Endothelial cell of umbilical vein (primary cell): ENCODE measurements at regions not wholly inside any gene's neighbourhood (a gene's known extent, or its start where the extent isn't known, plus 50 kb on each side); places are given as distances from the start of the nearest gene placed in this dataset.

Experiments used
- BruUV-seq: library from RNA; stranded (reverse); fragments of 400-500 nt; replicated peaks from 2 replicates; lab custom pipeline; 2021; lab: Mats Ljungman, UMichigan
- CTCF ChIA-PET: fragments of 300-600, 350-600 bp; sonication (Branson Sonifier 250); formaldehyde crosslinking; loops from one replicate; lab custom pipeline; 2021; ENCODE audit warnings: antibody characterized with exemption, inconsistent platforms; lab: Charles Lee
- POLR2A ChIA-PET: fragments of 300-600, 350-600 bp; sonication (Branson Sonifier 250); formaldehyde crosslinking; loops from one replicate; lab custom pipeline; 2021; ENCODE audit warnings: antibody characterized with exemption, inconsistent platforms; lab: Charles Lee
- DNase-seq: peaks from one replicate; pipeline ENCODE4 v3.0.0-alpha.2; 2011; ENCODE audit warnings: low read depth, low spot score
- FAIRE-seq: peaks from 2 replicates; lab custom pipeline; 2011; peaks lifted over from hg19 to GRCh38; lab: Jason Lieb, UNC
- H2AFZ ChIP-seq: 2 replicates; pipeline ENCODE4 v1.6.0; 2012; ENCODE audit warnings: low read depth, low read length, control low read depth, inconsistent platforms
- H3K27ac ChIP-seq: 2 replicates; pipeline ENCODE4 v1.5.1; 2011; ENCODE audit warnings: low read depth, mild to moderate bottlenecking, control low read depth, low read length, moderate library complexity; ENCODE audit not compliant: insufficient read depth
- H3K27me3 ChIP-seq, 2 experiments: 2 replicates each; pipeline versions ENCODE4 v1.6.0 to v1.6.1; 2011; ENCODE audit warnings: low read length in 2 of 2, mixed read lengths in 1 of 2; ENCODE audit not compliant: control insufficient read depth in 2 of 2, insufficient read depth in 2 of 2
- H3K36me3 ChIP-seq, 2 experiments: 2 replicates in 1 of 2; 3 replicates in 1 of 2; pipeline ENCODE4 v1.5.1; 2011; ENCODE audit warnings: low read length in 2 of 2, mild to moderate bottlenecking in 1 of 2, moderate library complexity in 1 of 2; ENCODE audit not compliant: control insufficient read depth in 2 of 2, insufficient read depth in 2 of 2; ENCODE audit errors: extremely low read depth in 1 of 2
- H3K4me1 ChIP-seq: 3 replicates; pipeline ENCODE4 v1.5.1; 2011; ENCODE audit warnings: mild to moderate bottlenecking, low read length; ENCODE audit not compliant: control insufficient read depth, insufficient read depth; ENCODE audit errors: extremely low read depth
- H3K4me2 ChIP-seq: 2 replicates; pipeline ENCODE4 v1.6.1; 2011; ENCODE audit warnings: low read length, control low read depth, mixed read lengths; ENCODE audit not compliant: insufficient read depth
- H3K4me3 ChIP-seq, 3 experiments: fragments of 200-600 bp in 1 of 3; sonication (generic), shearing (Covaris generic) in 1 of 3; replicated peaks in 1 of 3; 2 replicates each; pipeline ENCODE4 v1.5.1; 2011 to 2016; ENCODE audit warnings: control low read depth in 3 of 3, low read length in 3 of 3, mild to moderate bottlenecking in 2 of 3, inconsistent platforms in 1 of 3, low read depth in 1 of 3, moderate library complexity in 1 of 3; ENCODE audit not compliant: insufficient read depth in 1 of 3
- H3K79me2 ChIP-seq: 2 replicates; pipeline ENCODE4 v1.6.0; 2012; ENCODE audit warnings: low read length, inconsistent platforms; ENCODE audit not compliant: control insufficient read depth, insufficient read depth
- H3K9ac ChIP-seq: replicated peaks from 2 replicates; pipeline ENCODE3; 2011; ENCODE audit warnings: low read length, control low read depth; ENCODE audit not compliant: insufficient read depth; ENCODE audit errors: extremely low read depth
- H3K9me1 ChIP-seq: replicated peaks from 3 replicates; pipeline ENCODE4 v1.6.0; 2011; ENCODE audit warnings: mild to moderate bottlenecking, low read length; ENCODE audit not compliant: control insufficient read depth, insufficient read depth; ENCODE audit errors: extremely low read depth
- H3K9me3 ChIP-seq: replicated peaks from 2 replicates; pipeline ENCODE4 v1.5.1; 2012; ENCODE audit warnings: low read length, inconsistent platforms; ENCODE audit not compliant: control insufficient read depth, insufficient read depth
- H4K20me1 ChIP-seq: replicated peaks from 2 replicates; pipeline ENCODE3; 2011; ENCODE audit warnings: mild to moderate bottlenecking, low read length; ENCODE audit not compliant: control insufficient read depth, insufficient read depth; ENCODE audit errors: extremely low read depth
- CTCF ChIP-seq, 2 donors: IDR thresholded peaks; 1 replicate in 1 of 2; 2 replicates in 1 of 2; pipeline ENCODE4 v1.5.1; 2011; ENCODE audit warnings: low read length in 2 of 2, mild to moderate bottlenecking in 2 of 2, moderate library complexity in 2 of 2, control low read depth in 1 of 2, inconsistent platforms in 1 of 2, low read depth in 1 of 2; ENCODE audit not compliant: insufficient read depth in 1 of 2; ENCODE audit errors: extremely low read depth in 1 of 2
- EZH2 ChIP-seq: IDR thresholded peaks from 2 replicates; pipeline ENCODE4 v1.6.1; 2012; ENCODE audit warnings: borderline replicate concordance, low read depth, mild to moderate bottlenecking, moderate library complexity, low read length, inconsistent platforms; ENCODE audit not compliant: severe bottlenecking
- FOS ChIP-seq: IDR thresholded peaks from 2 replicates; pipeline ENCODE4 v1.6.1; 2011; ENCODE audit warnings: mild to moderate bottlenecking, low read length, moderate library complexity, borderline replicate concordance; ENCODE audit not compliant: insufficient read depth
- GATA2 ChIP-seq: IDR thresholded peaks from 2 replicates; pipeline ENCODE4 v1.7.0; 2011; ENCODE audit warnings: low read depth, mild to moderate bottlenecking, moderate library complexity, mixed read lengths, low read length; ENCODE audit not compliant: insufficient read length, insufficient read depth
- JUN ChIP-seq: IDR thresholded peaks from 2 replicates; pipeline ENCODE4 v1.6.1; 2011; ENCODE audit warnings: borderline replicate concordance, low read depth; ENCODE audit not compliant: insufficient read length, insufficient read depth
- MAX ChIP-seq: IDR thresholded peaks from 2 replicates; pipeline ENCODE4 v1.6.1; 2011; ENCODE audit not compliant: insufficient read depth, insufficient read length
- MYC ChIP-seq: IDR thresholded peaks from one replicate; pipeline ENCODE4 v1.6.1; 2011; ENCODE audit warnings: mild to moderate bottlenecking, low read depth, low read length
- POLR2A ChIP-seq: IDR thresholded peaks from 2 replicates; pipeline ENCODE4 v1.6.1; 2012; ENCODE audit warnings: low read depth, mild to moderate bottlenecking, control low read depth, low read length
- POLR2AphosphoS5 ChIP-seq: IDR thresholded peaks from 2 replicates; pipeline ENCODE4 v1.6.1; 2012; ENCODE audit warnings: low read depth, mild to moderate bottlenecking, control low read depth, low read length, moderate library complexity; ENCODE audit not compliant: insufficient read depth
- dilution Hi-C: fragments of 300-500 bp; cut with MboI; formaldehyde crosslinking; loops from one replicate; pipeline ENCODE4 v1.15.0; 2019; ENCODE audit warnings: low sequenced_read_pairs; ENCODE audit not compliant: extremely low pct_ligation_motif_present
- intact Hi-C: fragments of 100-400 bp; cut with micrococcal nuclease; formaldehyde crosslinking; loops from one replicate; pipeline ENCODE4 v1.10.0; 2022

- Histone ChIP-seq H2AFZ (no peak overlapping the region), H3K27me3 (no peaks in the 10 kb centered on the region), H4K20me1 (no peaks in the 10 kb centered on the region), H3K79me2 (no peaks in the 10 kb centered on the region), H3K4me2 (no peak overlapping the region), H3K27ac (no peak overlapping the region), H3K4me1 (no peaks in the 10 kb centered on the region), H3K9me1 (no peaks in the 10 kb centered on the region), H3K4me3 (no peak overlapping the region), H3K9me3 (no peaks in the 10 kb centered on the region), H3K9ac (no peak overlapping the region), H3K36me3 (no peaks in the 10 kb centered on the region)
- DNase-seq (no peak), FAIRE-seq (no peak)
- POLR2A ChIA-PET, result no interaction called here
- TF ChIP-seq EZH2, result no peak
- no peak for TF ChIP-seq MAX
- TF ChIP-seq JUN, result no peak
- no peak for TF ChIP-seq CTCF (IDR thresholded peaks at IDR 0.05; ENCODE audit: extremely low read depth in 1 of 2, insufficient read depth in 1 of 2, low read depth in 1 of 2, low read length in 2 of 2)
- TF ChIP-seq MYC, result no peak
- TF ChIP-seq FOS, result no peak
- TF ChIP-seq POLR2A, result no peak
- TF ChIP-seq GATA2, result no peak
- TF ChIP-seq POLR2AphosphoS5, result no peak
- intact Hi-C loops (no loop called here), dilution Hi-C loops (no loop called here)
- no TSS peak for BruUV-seq
- CTCF ChIA-PET, result no interaction called here
Observed at GRCh38 chr6:15113587-15113986, 132.3 kb upstream of the JARID2 start.
